IMR-90 (cell line): ENCODE measurements at regions not wholly inside any gene's neighbourhood (a gene's known extent, or its start where the extent isn't known, plus 50 kb on each side); places are given as distances from the start of the nearest gene placed in this dataset.

ENCODE experiments used
- ATAC-seq: fragments of 200-7000 bp; cut with Tn5 transposase; 2 replicates; pipeline ENCODE4 v1.9.1; 2020; ENCODE audit warnings: low read depth, mild to moderate bottlenecking, moderate library complexity
- BruUV-seq: library from RNA; stranded (reverse); fragments of 400-500 nt; replicated peaks from 2 replicates; lab custom pipeline; 2021; lab: Mats Ljungman, UMichigan
- CTCF ChIA-PET: fragments of 300-600 bp; formaldehyde crosslinking; extraction: SDS; loops from one replicate; lab custom pipeline; 2021; ENCODE audit warnings: antibody characterized with exemption; lab: Yijun Ruan, JAX
- POLR2A ChIA-PET: fragments of 300-600 bp; sonication (Branson Sonifier 250); formaldehyde crosslinking; loops from one replicate; lab custom pipeline; 2022; ENCODE audit warnings: antibody characterized with exemption; ENCODE audit not compliant: unreplicated experiment; lab: Charles Lee
- DNase-seq: peaks from one replicate; pipeline ENCODE4 v3.0.0; 2013
- H2AFZ ChIP-seq: replicated peaks from 2 replicates; pipeline ENCODE3; 2013; ENCODE audit warnings: low read length, mild to moderate bottlenecking; ENCODE audit not compliant: poor library complexity
- H2AK5ac ChIP-seq: 2 replicates; pipeline ENCODE4 v1.6.1; 2013; ENCODE audit warnings: low read depth, low read length, inconsistent platforms
- H2AK9ac ChIP-seq: replicated peaks from 2 replicates; pipeline ENCODE3; 2013; ENCODE audit warnings: mild to moderate bottlenecking, low read depth, low read length, moderate library complexity; ENCODE audit not compliant: poor library complexity
- H2BK120ac ChIP-seq: 2 replicates; pipeline ENCODE4 v1.6.1; 2013; ENCODE audit warnings: low read depth, low read length, inconsistent platforms
- H2BK15ac ChIP-seq: 3 replicates; pipeline ENCODE4 v1.6.1; 2013; ENCODE audit warnings: low read depth, low read length, inconsistent platforms
- H2BK20ac ChIP-seq: 2 replicates; pipeline ENCODE4 v1.6.1; 2013; ENCODE audit warnings: low read depth, mild to moderate bottlenecking, inconsistent platforms, low read length, moderate library complexity
- H2BK5ac ChIP-seq: 2 replicates; pipeline ENCODE4 v1.6.1; 2013; ENCODE audit warnings: mild to moderate bottlenecking, low read depth, low read length, inconsistent platforms; ENCODE audit not compliant: poor library complexity, severe bottlenecking
- H3K14ac ChIP-seq: replicated peaks from 2 replicates; pipeline ENCODE4 v1.6.1; 2013; ENCODE audit warnings: low read depth, low read length, inconsistent platforms
- H3K18ac ChIP-seq: 2 replicates; pipeline ENCODE4 v1.6.1; 2013; ENCODE audit warnings: low read depth, low read length, control low read depth
- H3K23ac ChIP-seq: 2 replicates; pipeline ENCODE4 v1.6.1; 2013; ENCODE audit warnings: low read depth, low read length, inconsistent platforms
- H3K27ac ChIP-seq: 2 replicates; pipeline ENCODE4 v1.5.1; 2013; ENCODE audit warnings: mild to moderate bottlenecking, control low read depth, low read length; ENCODE audit not compliant: insufficient read depth
- H3K27me3 ChIP-seq: 2 replicates; pipeline ENCODE4 v1.6.1; 2013; ENCODE audit warnings: low read length; ENCODE audit not compliant: control insufficient read depth, insufficient read depth
- H3K36me3 ChIP-seq: 2 replicates; pipeline ENCODE4 v1.6.1; 2013; ENCODE audit warnings: low read length, mixed read lengths; ENCODE audit not compliant: control insufficient read depth, insufficient read depth
- H3K4ac ChIP-seq: 2 replicates; pipeline ENCODE4 v1.6.1; 2013; ENCODE audit warnings: low read depth, low read length, inconsistent platforms
- H3K4me1 ChIP-seq: 2 replicates; pipeline ENCODE4 v1.6.1; 2013; ENCODE audit warnings: low read length, mixed read lengths; ENCODE audit not compliant: control insufficient read depth, insufficient read depth
- H3K4me2 ChIP-seq: 2 replicates; pipeline ENCODE4 v1.6.1; 2013; ENCODE audit warnings: low read depth, mild to moderate bottlenecking, control low read depth, low read length, moderate library complexity
- H3K4me3 ChIP-seq: 2 replicates; pipeline ENCODE4 v1.5.1; 2013; ENCODE audit warnings: low read depth, mild to moderate bottlenecking, control low read depth, low read length, moderate library complexity; ENCODE audit not compliant: insufficient read depth
- H3K56ac ChIP-seq: 2 replicates; pipeline ENCODE4 v1.6.1; 2013; ENCODE audit warnings: low read length, inconsistent platforms; ENCODE audit not compliant: insufficient read depth; ENCODE audit errors: extremely low read depth
- H3K79me1 ChIP-seq, 2 experiments: 2 replicates each; pipeline ENCODE4 v1.6.1; 2013; ENCODE audit warnings: low read length in 2 of 2, inconsistent platforms in 1 of 2, low read depth in 1 of 2
- H3K9ac ChIP-seq: 2 replicates; pipeline ENCODE4 v1.6.1; 2013; ENCODE audit warnings: low read depth, low read length, control low read depth
- H3K9me1 ChIP-seq: 2 replicates; pipeline ENCODE4 v1.6.1; 2013; ENCODE audit warnings: low read length, inconsistent platforms; ENCODE audit not compliant: insufficient read depth
- H3K9me3 ChIP-seq: 2 replicates; pipeline ENCODE4 v1.6.1; 2013; ENCODE audit warnings: low read length; ENCODE audit not compliant: control insufficient read depth, insufficient read depth
- H4K20me1 ChIP-seq: 2 replicates; pipeline ENCODE4 v1.6.1; 2013; ENCODE audit warnings: low read length, inconsistent platforms; ENCODE audit not compliant: insufficient read depth
- H4K5ac ChIP-seq: 2 replicates; pipeline ENCODE4 v1.6.1; 2013; ENCODE audit warnings: mild to moderate bottlenecking, low read depth, low read length, control low read depth
- H4K8ac ChIP-seq, 2 experiments: 2 replicates each; pipeline ENCODE4 v1.6.1; 2013; ENCODE audit warnings: low read depth in 2 of 2, low read length in 2 of 2, control low read depth in 1 of 2, inconsistent platforms in 1 of 2
- H4K91ac ChIP-seq: 2 replicates; pipeline ENCODE4 v1.6.1; 2013; ENCODE audit warnings: low read depth, low read length, inconsistent platforms; ENCODE audit not compliant: insufficient read depth
- BHLHE40 ChIP-seq: fragments of 150-350 bp; IDR thresholded peaks from 2 replicates; pipeline ENCODE4 v1.6.1; 2016; ENCODE audit warnings: mild to moderate bottlenecking, low read depth, low read length
- CEBPB ChIP-seq: IDR thresholded peaks from 2 replicates; pipeline ENCODE4 v1.6.1; 2012; ENCODE audit warnings: low read depth, low read length, improper control_type of control experiment
- CHD1 ChIP-seq: IDR thresholded peaks from 2 replicates; pipeline ENCODE4 v1.6.1; 2012; ENCODE audit warnings: low read depth, low read length, improper control_type of control experiment
- FOS ChIP-seq: fragments of 150-350 bp; IDR thresholded peaks from 2 replicates; pipeline ENCODE4 v1.6.1; 2016; ENCODE audit warnings: low read depth, low read length
- MAFK ChIP-seq: IDR thresholded peaks from 2 replicates; pipeline ENCODE4 v1.6.1; 2012; ENCODE audit warnings: low read depth, low read length, improper control_type of control experiment
- MAZ ChIP-seq: IDR thresholded peaks from 2 replicates; pipeline ENCODE4 v1.6.1; 2012; ENCODE audit warnings: low read depth, mild to moderate bottlenecking, low read length, improper control_type of control experiment, moderate library complexity, borderline replicate concordance
- MXI1 ChIP-seq: IDR thresholded peaks from 2 replicates; pipeline ENCODE4 v1.6.1; 2012; ENCODE audit warnings: low read depth, mild to moderate bottlenecking, low read length, moderate library complexity, borderline replicate concordance
- NFE2L2 ChIP-seq: fragments of 150-350 bp; IDR thresholded peaks from 2 replicates; pipeline ENCODE4 v1.6.1; 2016; ENCODE audit warnings: low read depth, mild to moderate bottlenecking, low read length
- POLR2A ChIP-seq: IDR thresholded peaks from 2 replicates; pipeline ENCODE4 v1.6.1; 2012; ENCODE audit warnings: mild to moderate bottlenecking, low read depth, low read length
- RAD21 ChIP-seq: IDR thresholded peaks from 2 replicates; pipeline ENCODE4 v1.6.1; 2012; ENCODE audit warnings: low read length, improper control_type of control experiment
- RCOR1 ChIP-seq: IDR thresholded peaks from 2 replicates; pipeline ENCODE4 v1.6.1; 2012; ENCODE audit warnings: mild to moderate bottlenecking, low read length, improper control_type of control experiment; ENCODE audit not compliant: insufficient replicate concordance
- RFX5 ChIP-seq: IDR thresholded peaks from 2 replicates; pipeline ENCODE4 v1.8.0; 2012; ENCODE audit warnings: low read depth, mild to moderate bottlenecking, low read length, moderate library complexity
- SMC3 ChIP-seq: fragments of 150-350 bp; IDR thresholded peaks from 2 replicates; pipeline ENCODE4 v1.6.1; 2016; ENCODE audit warnings: low read depth, mild to moderate bottlenecking, antibody characterized with exemption, low read length, moderate library complexity
- WGBS, 2 experiments: methylation state at CpG; one replicate each; pipeline versions ENCODE4 v1.1.5 to v1.1.7; 2013; ENCODE audit warnings: missing lambda C conversion rate in 2 of 2; ENCODE audit not compliant: insufficient read length in 1 of 2; ENCODE audit errors: extremely low coverage in 2 of 2; 5-methylcytosine and 5-hydroxymethylcytosine counted together
- dilution Hi-C: fragments of 300-500 bp; cut with HindIII; formaldehyde crosslinking; loops from one replicate; pipeline ENCODE4 v1.14.3; 2018; ENCODE audit warnings: low sequenced_read_pairs; ENCODE audit not compliant: unreplicated experiment
- in situ Hi-C: fragments of 300-500 bp; cut with MboI; formaldehyde crosslinking; loops from 3 replicates; pipeline ENCODE4 v1.14.3; 2019; ENCODE audit warnings: low sequenced_read_pairs, inconsistent platforms, mixed read lengths
- intact Hi-C: fragments of 100-400 bp; cut with micrococcal nuclease; formaldehyde crosslinking; loops from 2 replicates; pipeline ENCODE4 v1.10.0; 2022
- TF ChIP-seq, protein P1 (sequence below): conservative IDR thresholded peaks from 2 replicates; pipeline ENCODE4 v1.5.1; 2012; ENCODE audit warnings: mild to moderate bottlenecking, low read depth, low read length, improper control_type of control experiment
- TF ChIP-seq, protein P2 (sequence below): fragments of 150-350 bp; IDR thresholded peaks from 2 replicates; pipeline ENCODE4 v1.6.1; 2017; ENCODE audit warnings: mild to moderate bottlenecking, antibody characterized with exemption, low read length, low read depth
- TF ChIP-seq, protein P3 (sequence below): fragments of 150-350 bp; IDR thresholded peaks from 2 replicates; pipeline ENCODE4 v1.6.1; 2016; ENCODE audit warnings: low read depth, mild to moderate bottlenecking, low read length, moderate library complexity, borderline replicate concordance

DNA sequence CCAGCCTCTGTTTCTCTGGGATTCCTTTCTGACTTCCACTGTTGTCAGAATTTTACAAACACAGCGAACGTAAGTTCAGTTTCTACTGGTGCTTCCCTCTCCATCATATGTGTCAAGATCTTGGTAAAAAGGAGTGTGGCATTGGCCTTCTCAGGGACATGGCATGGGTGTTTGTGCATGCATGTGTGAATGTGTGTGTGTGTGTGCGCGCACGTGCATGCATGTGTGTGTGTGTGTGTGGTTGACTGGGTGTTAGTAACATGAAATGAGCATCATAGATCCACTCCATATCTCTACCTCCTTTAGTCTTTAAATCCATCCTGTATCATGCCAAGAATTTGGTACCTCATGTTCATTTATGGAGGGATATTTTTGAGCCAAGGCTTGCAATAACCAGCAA, 411.3 kb downstream of the NPHP4 start:
- in situ Hi-C loops, result no loop called here
- no peaks in the 10 kb centered on the region for H3K9me1 ChIP-seq
- no peak overlapping the region for H3K23ac ChIP-seq
- DNase-seq (no peak), ATAC-seq (no peak)
- no peak overlapping the region for H2BK5ac ChIP-seq
- no peaks in the 10 kb centered on the region for H3K79me1 ChIP-seq
- TF ChIP-seq NFE2L2 (no peak), CEBPB (no peak), FOS (no peak), RCOR1 (no peak), POLR2A (no peak), SMC3 (no peak), BHLHE40 (no peak), MXI1 (no peak), MAFK (no peak), CHD1 (no peak), MAZ (no peak), RAD21 (no peak), RFX5 (no peak)
- TF ChIP-seq, protein P1, sequence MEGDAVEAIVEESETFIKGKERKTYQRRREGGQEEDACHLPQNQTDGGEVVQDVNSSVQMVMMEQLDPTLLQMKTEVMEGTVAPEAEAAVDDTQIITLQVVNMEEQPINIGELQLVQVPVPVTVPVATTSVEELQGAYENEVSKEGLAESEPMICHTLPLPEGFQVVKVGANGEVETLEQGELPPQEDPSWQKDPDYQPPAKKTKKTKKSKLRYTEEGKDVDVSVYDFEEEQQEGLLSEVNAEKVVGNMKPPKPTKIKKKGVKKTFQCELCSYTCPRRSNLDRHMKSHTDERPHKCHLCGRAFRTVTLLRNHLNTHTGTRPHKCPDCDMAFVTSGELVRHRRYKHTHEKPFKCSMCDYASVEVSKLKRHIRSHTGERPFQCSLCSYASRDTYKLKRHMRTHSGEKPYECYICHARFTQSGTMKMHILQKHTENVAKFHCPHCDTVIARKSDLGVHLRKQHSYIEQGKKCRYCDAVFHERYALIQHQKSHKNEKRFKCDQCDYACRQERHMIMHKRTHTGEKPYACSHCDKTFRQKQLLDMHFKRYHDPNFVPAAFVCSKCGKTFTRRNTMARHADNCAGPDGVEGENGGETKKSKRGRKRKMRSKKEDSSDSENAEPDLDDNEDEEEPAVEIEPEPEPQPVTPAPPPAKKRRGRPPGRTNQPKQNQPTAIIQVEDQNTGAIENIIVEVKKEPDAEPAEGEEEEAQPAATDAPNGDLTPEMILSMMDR, result no peak
- TF ChIP-seq, protein P2, sequence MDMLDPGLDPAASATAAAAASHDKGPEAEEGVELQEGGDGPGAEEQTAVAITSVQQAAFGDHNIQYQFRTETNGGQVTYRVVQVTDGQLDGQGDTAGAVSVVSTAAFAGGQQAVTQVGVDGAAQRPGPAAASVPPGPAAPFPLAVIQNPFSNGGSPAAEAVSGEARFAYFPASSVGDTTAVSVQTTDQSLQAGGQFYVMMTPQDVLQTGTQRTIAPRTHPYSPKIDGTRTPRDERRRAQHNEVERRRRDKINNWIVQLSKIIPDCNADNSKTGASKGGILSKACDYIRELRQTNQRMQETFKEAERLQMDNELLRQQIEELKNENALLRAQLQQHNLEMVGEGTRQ, result no peak
- TF ChIP-seq, protein P3, sequence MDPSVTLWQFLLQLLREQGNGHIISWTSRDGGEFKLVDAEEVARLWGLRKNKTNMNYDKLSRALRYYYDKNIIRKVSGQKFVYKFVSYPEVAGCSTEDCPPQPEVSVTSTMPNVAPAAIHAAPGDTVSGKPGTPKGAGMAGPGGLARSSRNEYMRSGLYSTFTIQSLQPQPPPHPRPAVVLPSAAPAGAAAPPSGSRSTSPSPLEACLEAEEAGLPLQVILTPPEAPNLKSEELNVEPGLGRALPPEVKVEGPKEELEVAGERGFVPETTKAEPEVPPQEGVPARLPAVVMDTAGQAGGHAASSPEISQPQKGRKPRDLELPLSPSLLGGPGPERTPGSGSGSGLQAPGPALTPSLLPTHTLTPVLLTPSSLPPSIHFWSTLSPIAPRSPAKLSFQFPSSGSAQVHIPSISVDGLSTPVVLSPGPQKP, result no peak
- H3K14ac ChIP-seq, result no peak overlapping the region
- H3K18ac ChIP-seq, result no peak overlapping the region
- no peak overlapping the region for H2AK9ac ChIP-seq
- dilution Hi-C loops, result no loop called here
- no peaks in the 10 kb centered on the region for H3K4me1 ChIP-seq
- no peaks in the 10 kb centered on the region for H4K20me1 ChIP-seq
- H4K91ac ChIP-seq, result no peak overlapping the region
- peaks cover 31% of the 10 kb centered on the region for H3K9me3 ChIP-seq
- H3K4me3 ChIP-seq, result no peak overlapping the region
- intact Hi-C loops, result no loop called here
- H2BK20ac ChIP-seq, result no peak overlapping the region
- no peak overlapping the region for H2BK120ac ChIP-seq
- H3K9ac ChIP-seq, result no peak overlapping the region
- H4K5ac ChIP-seq, result no peak overlapping the region
- no peak overlapping the region for H3K4me2 ChIP-seq
- no peak overlapping the region for H3K56ac ChIP-seq
- H2AK5ac ChIP-seq, result no peak overlapping the region
- no CpG with 5 or more reads among the region's 5 CpGs for WGBS, 2 experiments
- H4K8ac ChIP-seq, result no peak overlapping the region
- CTCF ChIA-PET, result no interaction called here
- no peaks in the 10 kb centered on the region for H3K36me3 ChIP-seq
- no peaks in the 10 kb centered on the region for H3K27me3 ChIP-seq
- no peak overlapping the region for H3K4ac ChIP-seq
- no peak overlapping the region for H2BK15ac ChIP-seq
- POLR2A ChIA-PET, result no interaction called here
- BruUV-seq, result no TSS peak
- H3K27ac ChIP-seq, result no peak overlapping the region
- no peak overlapping the region for H2AFZ ChIP-seq
